SK-MEL-5 (cell line): ENCODE measurements at regions not wholly inside any gene's neighbourhood (a gene's known extent, or its start where the extent isn't known, plus 50 kb on each side); places are given as distances from the start of the nearest gene placed in this dataset.

ENCODE experiments used
- DNase-seq: peaks from one replicate; pipeline ENCODE4 v3.0.0-alpha.2; 2016; ENCODE audit warnings: low read depth, low spot score
- in situ Hi-C: cut with HindIII; loops from 2 replicates; pipeline ENCODE4 v1.10.0; 2016; ENCODE audit warnings: low sequenced_read_pairs, high pct_unique_total_duplicates, low pct_unique_long_range_greater_than_20kb

GRCh38 chr19:30227661-30228112 lies 144.5 kb upstream of the ZNF536 start:
- in situ Hi-C loops, result no loop called here
- peak; percentile 74 for DNase-seq

GRCh38 chr19:30228113-30228834 lies 143.9 kb upstream of the ZNF536 start:
- no peak for DNase-seq
- in situ Hi-C loops, result no loop called here

GRCh38 chr19:30228835-30229524 lies 143.2 kb upstream of the ZNF536 start:
- no peak for DNase-seq
- in situ Hi-C loops, result no loop called here

GRCh38 chr19:30229525-30230174 lies 142.5 kb upstream of the ZNF536 start:
- in situ Hi-C loops, result no loop called here
- DNase-seq, result peak; percentile 27

- no peak for DNase-seq
- in situ Hi-C loops, result no loop called here
These were observed 140.5 kb upstream of the ZNF536 start for GRCh38 chr19:30231408-30232318.

- in situ Hi-C loops, result no loop called here
- DNase-seq, result no peak
These were observed 138.8 kb upstream of the ZNF536 start for GRCh38 chr19:30233375-30233774.

- DNase-seq, result no peak
- in situ Hi-C loops, result no loop called here
These were observed 136.2 kb upstream of the ZNF536 start for GRCh38 chr19:30235946-30236345.

- in situ Hi-C loops, result no loop called here
- DNase-seq, result no peak
These were observed 135.6 kb upstream of the ZNF536 start for GRCh38 chr19:30236587-30236986.

GRCh38 chr19:30237140-30237539 lies 135.0 kb upstream of the ZNF536 start:
- no peak for DNase-seq
- in situ Hi-C loops, result no loop called here

- in situ Hi-C loops, result no loop called here
- no peak for DNase-seq
These were observed 131.1 kb upstream of the ZNF536 start for GRCh38 chr19:30240904-30241695.

- no peak for DNase-seq
- in situ Hi-C loops, result no loop called here
These were observed 127.7 kb upstream of the ZNF536 start for GRCh38 chr19:30244533-30244932.

GRCh38 chr19:30245401-30246039 lies 126.7 kb upstream of the ZNF536 start:
- in situ Hi-C loops, result no loop called here
- DNase-seq, result no peak

- in situ Hi-C loops, result no loop called here
- no peak for DNase-seq
These were observed 122.3 kb upstream of the ZNF536 start for GRCh38 chr19:30249911-30250310.

- no peak for DNase-seq
- in situ Hi-C loops, result no loop called here
These were observed 120.0 kb upstream of the ZNF536 start for GRCh38 chr19:30252214-30252613.

GRCh38 chr19:30253581-30253996 lies 118.6 kb upstream of the ZNF536 start:
- DNase-seq, result no peak
- in situ Hi-C loops, result no loop called here

- DNase-seq, result no peak
- in situ Hi-C loops, result no loop called here
These were observed 118.0 kb upstream of the ZNF536 start for GRCh38 chr19:30254158-30254557.

- no peak for DNase-seq
- in situ Hi-C loops, result no loop called here
These were observed 117.4 kb upstream of the ZNF536 start for GRCh38 chr19:30254789-30255188.
